Renal cortical epithelial cell (primary cell): ENCODE measurements at regions not wholly inside any gene's neighbourhood (a gene's known extent, or its start where the extent isn't known, plus 50 kb on each side); places are given as distances from the start of the nearest gene placed in this dataset.

Source experiments
- DNase-seq: peaks from one replicate; pipeline ENCODE4 v3.0.0-alpha.2; 2011; ENCODE audit warnings: low read depth

- no peak for DNase-seq
Measured at GRCh38 chr3:150022381-150023238, 51.9 kb upstream of the PFN2 start.

GRCh38 chr3:150020527-150020926 is 49.8 kb upstream of the PFN2 start:
- DNase-seq, result no peak
